ENCODE measurements at regions not wholly inside any gene's neighbourhood (a gene's known extent, or its start where the extent isn't known, plus 50 kb on each side); places are given as distances from the start of the nearest gene placed in this dataset.
"Not testable (repeated sequence)": the region's sequence is repeated elsewhere in the genome, so short reads cannot be mapped to it uniquely, and the experiment has no call there.

- TF ChIP-seq CTCF (optimal IDR thresholded peaks at IDR 0.05 in 1 of 3, IDR thresholded peaks at IDR 0.05 in 1 of 3, conservative IDR thresholded peaks at IDR 0.05 in 1 of 3; ENCODE audit: extremely low read depth in 1 of 3, insufficient read depth in 2 of 3, low read length in 3 of 3); EZH2 (IDR thresholded peaks at IDR 0.05; ENCODE audit: low read length): not testable (repeated sequence)
These were observed 110.5 kb upstream of the PLGLB2 start for GRCh38 chr2:87637249-87637990.
